Mucosa of descending colon (tissue), 3 donors: ENCODE measurements at regions not wholly inside any gene's neighbourhood (a gene's known extent, or its start where the extent isn't known, plus 50 kb on each side); places are given as distances from the start of the nearest gene placed in this dataset.
A peak's percentile ranks its signal among the peaks of the same experiment; 100 is the strongest.

ENCODE experiments used
- ATAC-seq: fragments of 200-7000 bp; cut with Tn5 transposase; one replicate; pipeline ENCODE4 v1.9.1; 2020; ENCODE audit warnings: mild to moderate bottlenecking, moderate library complexity
- DNase-seq, 3 donors: peaks; one replicate each; pipeline ENCODE4 v3.0.0-alpha.2; 2020
- H3K36me3 ChIP-seq: fragments of 200-600 bp; one replicate; pipeline ENCODE4 v1.8.0; 2021; ENCODE audit warnings: low read depth, mild to moderate bottlenecking
- H3K4me1 ChIP-seq: fragments of 200-600 bp; one replicate; pipeline ENCODE4 v1.8.0; 2021; ENCODE audit warnings: low read depth, mild to moderate bottlenecking
- H3K4me3 ChIP-seq: fragments of 200-600 bp; one replicate; pipeline ENCODE4 v1.8.0; 2021; ENCODE audit warnings: mild to moderate bottlenecking
- H3K9me3 ChIP-seq: fragments of 200-600 bp; one replicate; pipeline ENCODE4 v1.8.0; 2021; ENCODE audit warnings: mild to moderate bottlenecking
- CTCF ChIP-seq: fragments of 200-600 bp; IDR thresholded peaks from one replicate; pipeline ENCODE4 v1.8.0; 2022; ENCODE audit warnings: antibody characterized with exemption, mild to moderate bottlenecking
- intact Hi-C, 2 donors: fragments of 100-400 bp; cut with DNase I in 1 of 2; cut with micrococcal nuclease in 1 of 2; formaldehyde crosslinking; loops; one replicate each; pipeline versions ENCODE4 v1.11.0 to v1.11.1; 2022; cut with DNase I, micrococcal nuclease
- donor health status: DM: no; HTN: no; CAD: no; lungs with moderate emphysema.
- donor health status: DM: no; HTN: no; CAD: no.
- donor health status: DM: no; HTN: yes; CAD: no.

GRCh38 chr5:63894690-63895089 is 67.6 kb downstream of the HTR1A start:
- no peak for ATAC-seq
- no peaks in the 10 kb centered on the region for H3K9me3 ChIP-seq
- no peaks in the 10 kb centered on the region for H3K36me3 ChIP-seq
- no peak overlapping the region for H3K4me3 ChIP-seq
- TF ChIP-seq CTCF: no peak
- intact Hi-C loops: no loop called here
- H3K4me1 ChIP-seq: no peaks in the 10 kb centered on the region
- DNase-seq: no peak

- Histone ChIP-seq H3K9me3 (no peaks in the 10 kb centered on the region), H3K4me3 (no peak overlapping the region), H3K36me3 (no peaks in the 10 kb centered on the region), H3K4me1 (no peaks in the 10 kb centered on the region)
- DNase-seq: no peak
- no peak for TF ChIP-seq CTCF
- intact Hi-C loops: no loop called here
- no peak for ATAC-seq
These were observed 83.5 kb downstream of the HTR1A start for GRCh38 chr5:63878788-63879187.

GRCh38 chr5:63877961-63878360 is 84.3 kb downstream of the HTR1A start:
- Histone ChIP-seq H3K9me3 (no peaks in the 10 kb centered on the region), H3K4me3 (no peak overlapping the region), H3K4me1 (no peaks in the 10 kb centered on the region), H3K36me3 (no peaks in the 10 kb centered on the region)
- TF ChIP-seq CTCF: no peak
- intact Hi-C loops: no loop called here
- ATAC-seq (no peak), DNase-seq (no peak)

GRCh38 chr5:63860379-63860778 is 101.9 kb downstream of the HTR1A start:
- ATAC-seq: no peak
- intact Hi-C loops: no loop called here
- no peak for DNase-seq
- TF ChIP-seq CTCF: no peak
- peaks cover 20% of the 10 kb centered on the region for H3K9me3 ChIP-seq
- H3K4me3 ChIP-seq: no peak overlapping the region
- H3K36me3 ChIP-seq: no peaks in the 10 kb centered on the region
- no peaks in the 10 kb centered on the region for H3K4me1 ChIP-seq

- ATAC-seq (no peak), DNase-seq (no peak)
- Histone ChIP-seq H3K4me1 (no peaks in the 10 kb centered on the region), H3K4me3 (no peak overlapping the region), H3K36me3 (no peaks in the 10 kb centered on the region), H3K9me3 (peaks cover under 1% of the 10 kb centered on the region)
- no peak for TF ChIP-seq CTCF
- intact Hi-C loops: no loop called here
These were observed 108.2 kb downstream of the HTR1A start for GRCh38 chr5:63854076-63854475.

- ATAC-seq (peak; percentile 99), DNase-seq (peak in 1 of 3 donors; percentile 64)
- H3K36me3 ChIP-seq: no peaks in the 10 kb centered on the region
- no peak overlapping the region for H3K4me3 ChIP-seq
- no peaks in the 10 kb centered on the region for H3K4me1 ChIP-seq
- H3K9me3 ChIP-seq: no peaks in the 10 kb centered on the region
- no peak for TF ChIP-seq CTCF
- intact Hi-C loops: no loop called here
These were observed 119.1 kb downstream of the HTR1A start for GRCh38 chr5:63843190-63843589.
